ENCODE measurements at regions not wholly inside any gene's neighbourhood (a gene's known extent, or its start where the extent isn't known, plus 50 kb on each side); places are given as distances from the start of the nearest gene placed in this dataset.

GRCh38 chr10:53638006-53638405 lies 865.4 kb upstream of the MBL2 start:
- TF ChIP-seq CTCF (conservative IDR thresholded peaks at IDR 0.05 in 1 of 2, IDR thresholded peaks at IDR 0.05 in 1 of 2; ENCODE audit: extremely low read depth in 1 of 2, insufficient read depth in 1 of 2, low read depth in 1 of 2, low read length in 2 of 2) (no peak), EZH2 (IDR thresholded peaks at IDR 0.05; ENCODE audit: borderline replicate concordance, low read length) (no peak)
